Uterus (tissue), 3 donors: ENCODE measurements at regions not wholly inside any gene's neighbourhood (a gene's known extent, or its start where the extent isn't known, plus 50 kb on each side); places are given as distances from the start of the nearest gene placed in this dataset.
"Not testable (repeated sequence)": the region's sequence is repeated elsewhere in the genome, so short reads cannot be mapped to it uniquely, and the experiment has no call there.

Source experiments
- DNase-seq, 2 donors: peaks; one replicate each; pipeline ENCODE4 v3.0.0-alpha.2; 2019 to 2020
- H3K27ac ChIP-seq, 2 donors: fragments of 200-600 bp; sonication (generic); 1 replicate in 1 of 2; 2 replicates in 1 of 2; pipeline ENCODE4 v1.5.1; 2016 to 2018
- H3K27me3 ChIP-seq, 2 donors: fragments of 200-600 bp; sonication (generic); one replicate each; pipeline ENCODE4 v1.5.1; 2018 to 2019; ENCODE audit warnings: control low read depth in 1 of 2
- H3K36me3 ChIP-seq, 2 donors: fragments of 200-600 bp; sonication (generic); one replicate each; pipeline ENCODE4 v1.5.1; 2019; ENCODE audit warnings: control low read depth in 1 of 2
- H3K4me1 ChIP-seq, 2 donors: fragments of 200-600 bp; sonication (generic); one replicate each; pipeline ENCODE4 v1.5.1; 2018 to 2019; ENCODE audit warnings: control low read depth in 1 of 2
- H3K4me3 ChIP-seq, 2 donors: fragments of 200-600 bp; sonication (generic); 1 replicate in 1 of 2; 2 replicates in 1 of 2; pipeline ENCODE4 v1.5.1; 2018 to 2019; ENCODE audit warnings: mild to moderate bottlenecking in 1 of 2
- H3K9me3 ChIP-seq, 2 donors: fragments of 200-600 bp; sonication (generic); one replicate each; pipeline ENCODE4 v1.5.1; 2019; ENCODE audit warnings: control low read depth in 1 of 2
- POLR2A ChIP-seq, 2 donors: fragments of 450-650 bp; IDR thresholded peaks; one replicate each; pipeline ENCODE4 v1.6.1; 2016; ENCODE audit warnings: antibody characterized with exemption in 2 of 2, mild to moderate bottlenecking in 1 of 2, moderate library complexity in 1 of 2
- intact Hi-C: fragments of 100-400 bp; cut with DNase I; formaldehyde crosslinking; loops from one replicate; pipeline ENCODE4 v1.15.1; 2023; ENCODE audit warnings: low total_unique reads
- TF ChIP-seq, protein P1 (sequence below), 4 experiments: fragments of 200-600 bp in 2 of 4; fragments of 450-650 bp in 2 of 4; sonication (generic) in 2 of 4; IDR thresholded peaks; one replicate each; pipeline ENCODE4 v1.5.1; 2016 to 2019; ENCODE audit warnings: antibody characterized with exemption in 4 of 4, mild to moderate bottlenecking in 2 of 4, moderate library complexity in 1 of 4
- donor health status: DM: yes; HTN: yes; CAD: no.

- DNase-seq: no peak
- TF ChIP-seq POLR2A (IDR thresholded peaks at IDR 0.05): no peak
- TF ChIP-seq, protein P1, sequence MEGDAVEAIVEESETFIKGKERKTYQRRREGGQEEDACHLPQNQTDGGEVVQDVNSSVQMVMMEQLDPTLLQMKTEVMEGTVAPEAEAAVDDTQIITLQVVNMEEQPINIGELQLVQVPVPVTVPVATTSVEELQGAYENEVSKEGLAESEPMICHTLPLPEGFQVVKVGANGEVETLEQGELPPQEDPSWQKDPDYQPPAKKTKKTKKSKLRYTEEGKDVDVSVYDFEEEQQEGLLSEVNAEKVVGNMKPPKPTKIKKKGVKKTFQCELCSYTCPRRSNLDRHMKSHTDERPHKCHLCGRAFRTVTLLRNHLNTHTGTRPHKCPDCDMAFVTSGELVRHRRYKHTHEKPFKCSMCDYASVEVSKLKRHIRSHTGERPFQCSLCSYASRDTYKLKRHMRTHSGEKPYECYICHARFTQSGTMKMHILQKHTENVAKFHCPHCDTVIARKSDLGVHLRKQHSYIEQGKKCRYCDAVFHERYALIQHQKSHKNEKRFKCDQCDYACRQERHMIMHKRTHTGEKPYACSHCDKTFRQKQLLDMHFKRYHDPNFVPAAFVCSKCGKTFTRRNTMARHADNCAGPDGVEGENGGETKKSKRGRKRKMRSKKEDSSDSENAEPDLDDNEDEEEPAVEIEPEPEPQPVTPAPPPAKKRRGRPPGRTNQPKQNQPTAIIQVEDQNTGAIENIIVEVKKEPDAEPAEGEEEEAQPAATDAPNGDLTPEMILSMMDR (IDR thresholded peaks at IDR 0.05): no peak
- no peak overlapping the region for H3K27ac ChIP-seq
- no peaks in the 10 kb centered on the region for H3K36me3 ChIP-seq
- H3K9me3 ChIP-seq: peaks cover 0 to 5% of the 10 kb centered on the region in 2 donors
- H3K4me3 ChIP-seq: no peak overlapping the region
- H3K27me3 ChIP-seq: no peaks in the 10 kb centered on the region
- intact Hi-C loops: no loop called here
- H3K4me1 ChIP-seq: no peaks in the 10 kb centered on the region
Observed at GRCh38 chr7:42549866-42550485, 313.0 kb upstream of the GLI3 start.

GRCh38 chr7:42548816-42549611 is 312.0 kb upstream of the GLI3 start:
- H3K36me3 ChIP-seq: no peaks in the 10 kb centered on the region
- H3K27ac ChIP-seq: no peak overlapping the region
- no peaks in the 10 kb centered on the region for H3K27me3 ChIP-seq
- H3K9me3 ChIP-seq: no peaks in the 10 kb centered on the region
- H3K4me3 ChIP-seq: no peak overlapping the region
- TF ChIP-seq, protein P1 (IDR thresholded peaks at IDR 0.05): no peak
- no peak for TF ChIP-seq POLR2A (IDR thresholded peaks at IDR 0.05)
- intact Hi-C loops: no loop called here
- DNase-seq: no peak
- H3K4me1 ChIP-seq: no peaks in the 10 kb centered on the region

DNA sequence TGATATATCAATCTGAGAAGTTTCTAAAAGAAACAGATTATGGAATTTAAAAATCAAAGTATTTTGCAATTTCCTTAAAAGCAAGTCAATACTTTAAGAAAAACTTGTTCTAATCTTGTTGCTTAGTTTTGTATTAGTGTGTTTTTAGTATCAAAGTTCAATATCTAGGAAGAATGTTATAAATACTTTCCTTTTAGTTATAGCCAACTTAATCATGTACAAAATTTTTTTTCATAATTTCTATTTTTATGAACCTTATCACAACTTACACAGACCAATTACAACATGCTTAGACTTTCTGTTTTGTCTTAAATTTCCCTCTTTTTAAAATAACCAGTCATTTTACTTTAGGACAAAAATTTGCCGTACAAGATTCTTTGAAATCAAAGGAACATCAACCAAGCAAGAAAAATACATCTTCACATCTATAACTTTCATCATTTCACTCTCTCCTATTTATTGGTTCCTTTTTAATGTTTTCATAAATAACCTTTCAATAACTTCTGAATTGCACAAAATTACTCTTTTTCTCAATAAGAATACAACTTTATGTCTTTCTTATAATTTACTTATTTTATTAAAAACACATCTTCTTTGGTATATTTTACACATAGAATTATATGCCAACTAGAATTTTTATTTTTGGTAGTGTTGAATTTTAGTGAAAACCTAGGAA is 308.2 kb upstream of the GLI3 start:
- intact Hi-C loops: no loop called here
- Histone ChIP-seq H3K27ac (no peak overlapping the region), H3K9me3 (no peaks in the 10 kb centered on the region), H3K27me3 (no peaks in the 10 kb centered on the region), H3K36me3 (no peaks in the 10 kb centered on the region), H3K4me1 (no peaks in the 10 kb centered on the region), H3K4me3 (no peak overlapping the region)
- DNase-seq: no peak
- no peak for TF ChIP-seq POLR2A (IDR thresholded peaks at IDR 0.05)
- TF ChIP-seq, protein P1 (IDR thresholded peaks at IDR 0.05): no peak

DNA sequence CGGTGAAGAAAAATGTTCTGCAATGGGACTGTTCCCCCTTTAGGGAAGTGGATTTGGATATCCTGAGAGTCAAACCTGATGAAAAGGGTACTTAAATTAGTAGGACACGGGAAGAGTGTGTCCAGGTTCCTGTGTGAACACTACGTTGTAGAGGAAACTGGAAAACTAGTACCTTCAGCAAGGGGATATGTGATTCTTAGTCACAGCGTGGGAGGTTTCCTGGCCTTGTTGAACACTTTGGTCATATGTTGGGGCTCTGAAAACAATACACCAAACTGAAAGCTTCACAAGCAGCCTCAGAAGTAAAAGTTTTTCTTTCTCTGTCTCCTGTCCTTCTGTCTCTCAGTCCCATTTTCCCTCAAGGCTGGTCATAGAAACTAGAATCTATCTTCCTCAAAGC is 306.9 kb upstream of the GLI3 start:
- Histone ChIP-seq H3K36me3 (no peaks in the 10 kb centered on the region), H3K9me3 (no peaks in the 10 kb centered on the region), H3K4me1 (no peaks in the 10 kb centered on the region), H3K27me3 (no peaks in the 10 kb centered on the region), H3K27ac (no peak overlapping the region), H3K4me3 (no peak overlapping the region)
- no peak for TF ChIP-seq POLR2A (IDR thresholded peaks at IDR 0.05)
- TF ChIP-seq, protein P1 (IDR thresholded peaks at IDR 0.05): no peak
- DNase-seq: no peak
- intact Hi-C loops: no loop called here

- H3K4me3 ChIP-seq, H3K4me1 ChIP-seq, H3K27ac ChIP-seq, DNase-seq, H3K9me3 ChIP-seq, intact Hi-C loops, H3K27me3 ChIP-seq, H3K36me3 ChIP-seq: not testable (repeated sequence)
Observed at GRCh38 chr7:42542446-42542845, 305.4 kb upstream of the GLI3 start.
